HFFc6 (cell line): ENCODE measurements at regions not wholly inside any gene's neighbourhood (a gene's known extent, or its start where the extent isn't known, plus 50 kb on each side); places are given as distances from the start of the nearest gene placed in this dataset.
"Not testable (repeated sequence)": the region's sequence is repeated elsewhere in the genome, so short reads cannot be mapped to it uniquely, and the experiment has no call there.

Experiments
- DNase-seq: peaks from one replicate; pipeline ENCODE4 v3.0.0-alpha.2; 2018
- H3K27ac Mint-ChIP-seq: 2 replicates; pipeline ENCODE4 v1.8.0; 2020; ENCODE audit warnings: mild to moderate bottlenecking, mixed read lengths
- H3K27me3 Mint-ChIP-seq: 2 replicates; pipeline ENCODE4 v1.8.0; 2021; ENCODE audit warnings: mild to moderate bottlenecking, moderate library complexity, mixed read lengths; ENCODE audit not compliant: insufficient read depth
- H3K36me3 Mint-ChIP-seq: 2 replicates; pipeline ENCODE4 v1.8.0; 2021; ENCODE audit warnings: low read depth, mixed read lengths
- H3K4me1 Mint-ChIP-seq: 2 replicates; pipeline ENCODE4 v1.8.0; 2020; ENCODE audit warnings: low read depth, mixed read lengths
- H3K4me3 Mint-ChIP-seq: 2 replicates; pipeline ENCODE4 v1.8.0; 2020; ENCODE audit warnings: mild to moderate bottlenecking, moderate library complexity, mixed read lengths
- H3K9me3 Mint-ChIP-seq: 2 replicates; pipeline ENCODE4 v1.8.0; 2020; ENCODE audit warnings: mild to moderate bottlenecking, mixed read lengths
- TF ChIP-seq, protein P1 (sequence below): fragments of 200-600 bp; sonication (generic); IDR thresholded peaks from 2 replicates; pipeline ENCODE4 v1.5.0; 2021; ENCODE audit warnings: antibody characterized with exemption, mild to moderate bottlenecking

DNA sequence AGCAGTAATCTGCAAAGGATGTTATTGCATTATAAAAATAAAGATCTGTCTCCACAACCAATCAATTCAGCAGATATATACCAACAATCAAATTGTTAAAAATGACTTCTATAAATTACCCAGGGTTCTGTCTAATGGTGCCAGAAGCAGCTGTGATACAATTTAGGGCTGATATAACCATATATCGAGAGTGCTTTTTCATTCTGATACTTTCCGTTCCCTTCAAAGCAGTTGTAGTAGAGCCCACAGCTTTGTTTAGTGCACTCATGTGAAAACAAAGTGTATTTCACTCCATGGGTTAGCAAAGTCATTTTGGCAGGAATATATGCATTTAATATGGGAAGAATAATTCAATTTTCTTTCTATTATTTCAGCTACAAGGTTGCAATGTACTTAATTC, 83.1 kb upstream of the CHCHD3 start:
- Mint-ChIP-seq H3K4me1 (peaks cover 6% of the 10 kb centered on the region), H3K9me3 (no peaks in the 10 kb centered on the region), H3K36me3 (no peaks in the 10 kb centered on the region), H3K4me3 (no peak overlapping the region), H3K27ac (no peak overlapping the region), H3K27me3 (peaks cover 12% of the 10 kb centered on the region; the same call in 1 of the 2 replicates)
- DNase-seq = no peak
- TF ChIP-seq, protein P1, sequence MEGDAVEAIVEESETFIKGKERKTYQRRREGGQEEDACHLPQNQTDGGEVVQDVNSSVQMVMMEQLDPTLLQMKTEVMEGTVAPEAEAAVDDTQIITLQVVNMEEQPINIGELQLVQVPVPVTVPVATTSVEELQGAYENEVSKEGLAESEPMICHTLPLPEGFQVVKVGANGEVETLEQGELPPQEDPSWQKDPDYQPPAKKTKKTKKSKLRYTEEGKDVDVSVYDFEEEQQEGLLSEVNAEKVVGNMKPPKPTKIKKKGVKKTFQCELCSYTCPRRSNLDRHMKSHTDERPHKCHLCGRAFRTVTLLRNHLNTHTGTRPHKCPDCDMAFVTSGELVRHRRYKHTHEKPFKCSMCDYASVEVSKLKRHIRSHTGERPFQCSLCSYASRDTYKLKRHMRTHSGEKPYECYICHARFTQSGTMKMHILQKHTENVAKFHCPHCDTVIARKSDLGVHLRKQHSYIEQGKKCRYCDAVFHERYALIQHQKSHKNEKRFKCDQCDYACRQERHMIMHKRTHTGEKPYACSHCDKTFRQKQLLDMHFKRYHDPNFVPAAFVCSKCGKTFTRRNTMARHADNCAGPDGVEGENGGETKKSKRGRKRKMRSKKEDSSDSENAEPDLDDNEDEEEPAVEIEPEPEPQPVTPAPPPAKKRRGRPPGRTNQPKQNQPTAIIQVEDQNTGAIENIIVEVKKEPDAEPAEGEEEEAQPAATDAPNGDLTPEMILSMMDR = no peak

DNA sequence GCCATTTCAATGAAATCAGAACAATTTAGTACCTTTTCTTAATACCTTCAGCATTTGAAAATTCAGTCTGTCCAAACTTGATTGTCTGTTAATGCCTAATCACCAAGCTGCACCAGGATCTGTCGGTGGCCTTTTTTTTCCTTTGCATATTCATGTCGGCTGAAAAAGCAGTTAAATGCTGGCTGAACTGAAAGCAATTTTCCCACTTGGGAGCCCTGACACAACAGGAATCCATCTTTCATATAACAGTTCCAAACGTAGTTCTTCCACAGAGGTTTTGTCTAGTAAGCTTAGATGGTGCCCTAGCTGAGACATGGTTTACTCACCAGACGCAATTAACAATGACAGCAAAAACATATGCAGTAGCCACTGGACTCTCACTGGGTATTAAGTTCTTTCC, 83.6 kb upstream of the CHCHD3 start:
- Mint-ChIP-seq H3K36me3 (no peaks in the 10 kb centered on the region), H3K27ac (no peak overlapping the region), H3K4me3 (no peak overlapping the region), H3K9me3 (no peaks in the 10 kb centered on the region), H3K27me3 (peaks cover 17% of the 10 kb centered on the region; the same call in 1 of the 2 replicates), H3K4me1 (peaks cover 6% of the 10 kb centered on the region)
- TF ChIP-seq, protein P1 = no peak
- no peak for DNase-seq

DNA sequence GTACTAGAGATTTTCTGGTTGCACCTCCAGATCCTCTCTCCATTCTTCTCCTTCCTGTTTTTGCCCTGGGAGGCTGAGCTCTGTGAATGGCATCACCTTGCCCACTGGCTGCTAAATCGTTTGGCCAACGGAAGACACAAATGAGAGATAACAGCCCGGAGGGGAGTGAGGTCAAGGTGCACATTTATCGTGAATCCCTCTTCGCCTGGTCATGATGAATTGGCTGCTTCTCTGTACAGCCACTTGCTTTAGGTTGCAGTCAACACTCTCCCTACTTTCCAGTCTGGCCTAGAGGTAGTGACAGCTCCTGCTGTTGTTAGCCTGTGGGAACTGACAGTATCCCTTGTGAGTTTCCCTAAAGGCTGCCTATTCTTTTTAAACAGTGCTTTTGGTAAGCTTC, 85.4 kb upstream of the CHCHD3 start:
- DNase-seq = no peak
- H3K27me3 Mint-ChIP-seq = peaks cover 19% of the 10 kb centered on the region; the same call in 1 of the 2 replicates
- TF ChIP-seq, protein P1 = no peak
- no peak overlapping the region for H3K27ac Mint-ChIP-seq
- no peaks in the 10 kb centered on the region for H3K9me3 Mint-ChIP-seq
- peaks cover 6% of the 10 kb centered on the region for H3K4me1 Mint-ChIP-seq
- no peak overlapping the region for H3K4me3 Mint-ChIP-seq
- no peaks in the 10 kb centered on the region for H3K36me3 Mint-ChIP-seq

DNA sequence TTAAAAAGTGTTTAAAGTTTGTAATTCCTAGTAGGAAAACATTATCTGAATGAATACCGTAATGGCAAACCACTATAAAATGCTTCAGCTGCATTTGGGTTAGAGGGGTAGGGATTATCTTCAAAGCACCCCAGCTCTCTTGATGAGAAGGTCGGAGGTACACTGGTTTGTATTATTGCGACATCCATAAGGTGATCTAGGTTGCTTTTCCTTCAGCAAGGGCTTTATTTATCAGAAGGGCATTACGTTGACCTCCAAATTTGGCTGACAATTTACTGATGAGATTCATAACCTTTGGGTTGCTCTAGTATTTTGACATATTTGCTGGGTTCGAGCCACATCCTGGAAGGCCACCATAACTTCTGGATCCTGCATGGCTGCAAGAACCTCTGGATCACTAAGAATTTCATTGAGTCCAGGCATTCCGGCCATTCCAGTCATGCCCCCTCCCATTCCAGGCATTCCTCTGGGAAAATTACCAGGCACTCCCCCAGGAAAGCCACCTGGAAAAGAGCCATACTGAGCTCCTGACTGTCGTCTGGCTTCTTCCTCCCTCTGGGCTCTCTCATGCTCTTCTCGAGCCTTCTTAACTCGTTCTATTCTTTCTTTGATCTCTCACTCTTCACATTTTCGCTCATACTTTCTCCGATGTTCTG, 83.6 kb upstream of the EXOC4 start:
- not testable (repeated sequence) for DNase-seq, H3K4me3 Mint-ChIP-seq, H3K4me1 Mint-ChIP-seq, H3K36me3 Mint-ChIP-seq, H3K9me3 Mint-ChIP-seq, H3K27ac Mint-ChIP-seq
- peaks cover 19% of the 10 kb centered on the region; the same call in 1 of the 2 replicates for H3K27me3 Mint-ChIP-seq

DNA sequence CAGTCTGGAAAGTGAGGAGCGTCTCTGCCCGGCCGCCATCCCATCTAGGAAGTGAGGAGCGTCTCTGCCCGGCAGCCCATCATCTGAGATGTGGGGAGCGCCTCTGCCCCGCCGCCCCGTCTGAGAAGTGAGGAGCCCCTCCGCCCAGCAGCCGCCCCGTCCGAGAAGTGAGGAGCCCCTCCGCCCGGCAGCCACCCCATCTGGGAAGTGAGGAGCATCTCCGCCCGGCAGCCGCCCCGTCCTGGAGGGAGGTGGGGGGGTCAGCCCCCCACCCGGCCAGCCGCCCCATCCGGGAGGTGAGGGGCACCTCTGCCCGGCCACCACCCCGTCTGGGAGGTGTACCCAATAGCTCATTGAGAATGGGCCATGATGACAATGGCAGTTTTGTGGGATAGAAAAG, 75.4 kb upstream of the EXOC4 start:
- not testable (repeated sequence) for H3K4me1 Mint-ChIP-seq, H3K27me3 Mint-ChIP-seq, DNase-seq, H3K27ac Mint-ChIP-seq, H3K36me3 Mint-ChIP-seq, H3K9me3 Mint-ChIP-seq, H3K4me3 Mint-ChIP-seq

DNA sequence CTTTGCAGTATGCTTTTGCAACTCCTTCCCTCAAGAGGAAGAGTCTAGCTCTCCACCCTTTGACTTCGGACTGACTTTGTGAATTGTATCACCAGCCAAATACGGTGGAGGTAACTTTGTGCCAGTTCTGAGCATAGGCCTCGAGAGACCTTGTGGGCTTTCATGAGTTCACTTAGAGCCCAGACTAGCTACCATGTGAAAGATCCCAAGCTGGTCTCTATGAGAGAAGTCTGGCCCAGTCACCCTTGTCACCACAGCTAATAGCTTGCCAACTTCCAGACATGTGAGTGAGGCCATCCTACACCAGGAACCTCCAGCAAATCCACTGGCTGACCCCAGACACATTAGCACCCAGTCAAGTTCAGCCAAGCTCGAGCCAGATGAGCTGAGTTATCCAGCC, 72.2 kb upstream of the EXOC4 start:
- no peaks in the 10 kb centered on the region for H3K9me3 Mint-ChIP-seq
- DNase-seq = no peak
- TF ChIP-seq, protein P1 = no peak
- no peak overlapping the region for H3K27ac Mint-ChIP-seq
- no peaks in the 10 kb centered on the region for H3K36me3 Mint-ChIP-seq
- H3K27me3 Mint-ChIP-seq = peaks cover 5% of the 10 kb centered on the region
- no peak overlapping the region for H3K4me3 Mint-ChIP-seq
- H3K4me1 Mint-ChIP-seq = no peaks in the 10 kb centered on the region
